Mucosa of stomach (tissue), 1 donor: ENCODE measurements at regions not wholly inside any gene's neighbourhood (a gene's known extent, or its start where the extent isn't known, plus 50 kb on each side); places are given as distances from the start of the nearest gene placed in this dataset.

Experiments
- H3K27me3 ChIP-seq: one replicate; pipeline ENCODE4 v1.7.0; 2013; ENCODE audit warnings: mild to moderate bottlenecking, low read length; ENCODE audit not compliant: control insufficient read depth, insufficient read depth
- H3K36me3 ChIP-seq: one replicate; pipeline ENCODE4 v1.7.0; 2013; ENCODE audit warnings: low read length; ENCODE audit not compliant: control insufficient read depth, insufficient read depth
- H3K4me1 ChIP-seq: one replicate; pipeline ENCODE4 v1.7.0; 2013; ENCODE audit warnings: mild to moderate bottlenecking, low read length; ENCODE audit not compliant: control insufficient read depth, insufficient read depth
- H3K4me3 ChIP-seq: one replicate; pipeline ENCODE4 v1.7.0; 2013; ENCODE audit warnings: low read length
- H3K9ac ChIP-seq: one replicate; pipeline ENCODE4 v1.7.0; 2013; ENCODE audit warnings: mild to moderate bottlenecking, low read length, moderate library complexity
- H3K9me3 ChIP-seq: one replicate; pipeline ENCODE4 v1.7.0; 2013; ENCODE audit warnings: mild to moderate bottlenecking, low read length, moderate library complexity; ENCODE audit not compliant: control insufficient read depth
- donor health status: Pancreatic carcinoma.

- Histone ChIP-seq H3K4me1 (peaks cover 9% of the 10 kb centered on the region), H3K9me3 (no peaks in the 10 kb centered on the region), H3K4me3 (no peak overlapping the region), H3K9ac (no peak overlapping the region), H3K27me3 (no peaks in the 10 kb centered on the region), H3K36me3 (no peaks in the 10 kb centered on the region)
Observed at GRCh38 chr18:56302156-56302555, 336.2 kb downstream of the TXNL1 start.

GRCh38 chr18:56299740-56300139 is 338.7 kb downstream of the TXNL1 start:
- no peaks in the 10 kb centered on the region for H3K36me3 ChIP-seq
- H3K9ac ChIP-seq: no peak overlapping the region
- H3K27me3 ChIP-seq: no peaks in the 10 kb centered on the region
- H3K4me1 ChIP-seq: peaks cover 9% of the 10 kb centered on the region
- no peak overlapping the region for H3K4me3 ChIP-seq
- H3K9me3 ChIP-seq: no peaks in the 10 kb centered on the region

GRCh38 chr18:56298935-56299334 is 339.5 kb downstream of the TXNL1 start:
- peaks cover 9% of the 10 kb centered on the region for H3K4me1 ChIP-seq
- H3K4me3 ChIP-seq: no peak overlapping the region
- H3K9ac ChIP-seq: no peak overlapping the region

GRCh38 chr18:56296381-56296780 is 342.0 kb downstream of the TXNL1 start:
- Histone ChIP-seq H3K9ac (no peak overlapping the region), H3K27me3 (no peaks in the 10 kb centered on the region), H3K36me3 (no peaks in the 10 kb centered on the region), H3K4me1 (peaks cover 9% of the 10 kb centered on the region), H3K9me3 (no peaks in the 10 kb centered on the region), H3K4me3 (no peak overlapping the region)

More at GRCh38 chr18:56298935-56299334, 339.5 kb downstream of the TXNL1 start:
- H3K9me3 ChIP-seq: no peaks in the 10 kb centered on the region
- no peaks in the 10 kb centered on the region for H3K36me3 ChIP-seq
- H3K27me3 ChIP-seq: no peaks in the 10 kb centered on the region

DNA sequence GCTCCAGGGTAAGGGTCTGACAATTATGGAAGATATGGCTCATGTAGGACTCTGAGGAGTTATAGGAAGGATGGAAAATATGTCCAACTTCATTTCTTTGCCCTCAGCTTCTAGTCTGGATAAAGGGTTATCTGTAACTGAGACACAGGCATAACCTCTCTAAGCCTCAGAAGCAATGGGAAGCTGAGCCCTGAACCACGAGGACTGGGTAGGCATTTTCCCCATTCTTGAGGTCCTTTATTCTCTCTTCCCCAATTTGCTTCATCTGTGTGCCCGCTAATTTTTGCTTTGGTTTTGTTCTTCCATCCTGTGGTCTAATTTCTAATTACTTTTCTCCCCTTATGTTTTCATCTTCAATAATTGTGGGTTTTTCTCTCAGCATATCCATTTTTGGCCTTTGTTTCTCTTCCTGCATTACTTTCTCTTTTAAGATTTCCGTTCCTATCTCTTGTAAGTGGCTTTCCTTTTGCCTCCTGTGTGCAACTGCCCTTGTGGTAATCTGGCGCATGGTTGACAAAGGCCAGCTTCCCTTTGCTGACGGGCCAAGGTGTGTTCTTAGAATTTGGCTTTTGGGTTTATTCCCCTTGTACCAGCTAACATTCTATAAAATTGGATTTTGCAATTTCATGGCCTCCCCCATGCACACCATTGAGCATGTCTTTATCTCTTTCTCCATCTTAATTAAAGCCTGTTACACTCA is 343.8 kb downstream of the TXNL1 start:
- Histone ChIP-seq H3K4me3 (no peak overlapping the region), H3K9me3 (no peaks in the 10 kb centered on the region), H3K27me3 (no peaks in the 10 kb centered on the region), H3K36me3 (no peaks in the 10 kb centered on the region), H3K9ac (no peak overlapping the region), H3K4me1 (peaks cover 8% of the 10 kb centered on the region)

DNA sequence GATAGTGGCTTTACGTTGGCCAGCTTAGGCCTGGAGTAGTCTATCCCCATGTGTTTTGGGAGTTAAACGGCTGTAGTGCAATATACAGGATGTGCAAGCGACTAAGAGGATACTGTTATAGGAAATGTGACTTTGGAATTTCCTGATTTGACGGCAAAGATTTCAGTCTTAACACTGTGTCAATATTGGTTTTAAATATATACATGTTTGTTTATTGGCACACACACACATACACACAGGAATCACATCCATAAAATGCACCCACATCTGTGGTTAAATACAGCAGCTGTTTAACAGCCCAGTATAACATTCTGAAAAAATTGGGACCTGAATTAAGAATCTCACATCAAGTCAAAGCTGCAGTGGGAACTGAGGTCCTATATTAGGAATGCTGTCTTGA is 347.1 kb downstream of the TXNL1 start:
- no peak overlapping the region for H3K4me3 ChIP-seq
- no peaks in the 10 kb centered on the region for H3K27me3 ChIP-seq
- H3K9me3 ChIP-seq: no peaks in the 10 kb centered on the region
- H3K36me3 ChIP-seq: no peaks in the 10 kb centered on the region
- H3K4me1 ChIP-seq: no peaks in the 10 kb centered on the region
- H3K9ac ChIP-seq: no peak overlapping the region

GRCh38 chr18:56289381-56289780 is 349.0 kb downstream of the TXNL1 start:
- no peaks in the 10 kb centered on the region for H3K27me3 ChIP-seq
- H3K4me1 ChIP-seq: no peaks in the 10 kb centered on the region
- no peaks in the 10 kb centered on the region for H3K36me3 ChIP-seq
- no peak overlapping the region for H3K4me3 ChIP-seq
- no peaks in the 10 kb centered on the region for H3K9me3 ChIP-seq
- H3K9ac ChIP-seq: no peak overlapping the region

- Histone ChIP-seq H3K27me3 (no peaks in the 10 kb centered on the region), H3K9me3 (no peaks in the 10 kb centered on the region), H3K36me3 (no peaks in the 10 kb centered on the region), H3K4me1 (no peaks in the 10 kb centered on the region), H3K4me3 (no peak overlapping the region), H3K9ac (no peak overlapping the region)
Observed at GRCh38 chr18:56286775-56287325, 351.5 kb downstream of the TXNL1 start.

DNA sequence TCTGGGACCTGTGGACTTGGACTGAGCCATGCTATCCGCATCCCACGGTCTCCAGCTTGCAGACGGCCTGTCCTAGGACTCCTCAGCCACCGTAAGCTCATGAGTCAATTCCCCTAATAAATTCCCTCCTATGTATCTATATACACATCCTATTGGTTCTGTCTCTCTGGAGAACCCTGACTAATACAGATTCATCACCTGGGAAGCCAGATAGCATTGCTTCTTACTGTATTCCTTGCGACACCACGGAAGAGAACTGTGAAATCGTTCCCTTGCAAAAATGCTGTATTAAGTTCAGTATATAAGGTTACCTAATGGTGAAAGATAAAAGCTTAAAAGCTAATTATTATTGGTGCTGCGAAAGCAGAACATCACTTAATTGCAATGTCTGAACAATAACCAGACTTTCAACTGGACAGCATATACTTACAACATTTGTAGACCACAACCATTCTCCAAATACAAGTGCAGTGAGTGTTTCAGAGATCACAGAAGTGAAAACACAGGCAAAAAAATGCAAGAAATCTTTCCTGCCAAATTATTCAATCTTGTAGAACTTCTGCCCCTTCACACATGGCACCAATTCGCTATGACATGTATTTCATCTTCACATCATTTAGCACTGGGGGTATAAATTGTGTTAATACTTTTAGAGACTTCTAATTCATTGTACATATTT is 352.9 kb downstream of the TXNL1 start:
- no peak overlapping the region for H3K9ac ChIP-seq
- H3K9me3 ChIP-seq: no peaks in the 10 kb centered on the region
- no peak overlapping the region for H3K4me3 ChIP-seq
- H3K4me1 ChIP-seq: no peaks in the 10 kb centered on the region
- no peaks in the 10 kb centered on the region for H3K27me3 ChIP-seq
- no peaks in the 10 kb centered on the region for H3K36me3 ChIP-seq

- H3K9ac ChIP-seq: no peak overlapping the region
- no peaks in the 10 kb centered on the region for H3K27me3 ChIP-seq
- no peaks in the 10 kb centered on the region for H3K36me3 ChIP-seq
- H3K4me1 ChIP-seq: no peaks in the 10 kb centered on the region
- H3K4me3 ChIP-seq: no peak overlapping the region
- H3K9me3 ChIP-seq: no peaks in the 10 kb centered on the region
Observed at GRCh38 chr18:56284319-56284718, 354.1 kb downstream of the TXNL1 start.

- H3K36me3 ChIP-seq: no peaks in the 10 kb centered on the region
- no peaks in the 10 kb centered on the region for H3K27me3 ChIP-seq
- no peak overlapping the region for H3K4me3 ChIP-seq
- no peak overlapping the region for H3K9ac ChIP-seq
- no peaks in the 10 kb centered on the region for H3K9me3 ChIP-seq
- no peaks in the 10 kb centered on the region for H3K4me1 ChIP-seq
Observed at GRCh38 chr18:56283316-56283715, 355.1 kb downstream of the TXNL1 start.

DNA sequence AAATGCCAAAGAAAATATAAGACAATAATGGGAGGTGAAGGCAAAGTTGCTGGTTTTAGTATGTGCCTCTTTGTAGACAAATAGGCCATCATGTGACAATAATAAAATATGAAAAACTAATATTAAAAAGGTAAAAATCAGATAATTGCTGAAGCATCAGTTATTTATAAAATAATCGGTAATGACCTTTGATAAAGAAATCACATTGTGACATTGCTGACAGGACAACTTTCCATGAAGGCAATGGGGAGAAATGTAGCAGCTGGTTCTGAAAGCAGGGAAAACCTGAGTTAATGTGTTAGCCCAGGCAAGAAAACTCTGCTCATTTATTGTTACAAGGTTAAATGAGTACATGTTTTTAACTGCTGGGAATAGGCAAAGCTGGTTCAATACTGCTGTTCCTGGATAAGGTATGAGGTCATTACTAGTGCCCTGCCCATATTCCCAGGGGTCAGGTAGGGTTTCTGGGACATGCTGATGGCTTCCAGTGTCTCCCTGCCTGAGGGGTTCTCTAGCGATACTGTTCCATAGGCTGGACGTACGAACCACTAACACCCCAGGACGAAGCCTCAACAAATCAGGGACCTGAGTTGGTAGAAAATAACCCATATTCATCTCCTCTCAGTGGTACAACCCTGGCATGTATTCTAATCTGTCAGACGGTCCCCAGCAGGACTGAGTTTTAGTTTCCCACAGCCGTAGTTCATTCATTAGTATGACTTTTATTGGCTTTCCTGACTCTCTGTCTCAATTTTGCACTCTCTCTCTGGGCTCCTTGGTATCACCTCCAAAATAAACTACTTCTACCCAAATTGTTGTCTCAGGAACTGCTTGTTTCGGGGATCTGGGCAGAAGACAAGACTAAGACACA is 355.9 kb downstream of the TXNL1 start:
- Histone ChIP-seq H3K4me3 (no peak overlapping the region), H3K27me3 (no peaks in the 10 kb centered on the region), H3K9ac (no peak overlapping the region), H3K9me3 (no peaks in the 10 kb centered on the region), H3K36me3 (no peaks in the 10 kb centered on the region), H3K4me1 (no peaks in the 10 kb centered on the region)
